K562 (cell line): ENCODE measurements at regions not wholly inside any gene's neighbourhood (a gene's known extent, or its start where the extent isn't known, plus 50 kb on each side); places are given as distances from the start of the nearest gene placed in this dataset.

Experiments
- CTCF ChIP-seq, 3 experiments: IDR thresholded peaks in 2 of 3; conservative IDR thresholded peaks in 1 of 3; 2 replicates each; pipeline ENCODE4 v1.5.1; 2011 to 2012; ENCODE audit warnings: low read length in 3 of 3, mild to moderate bottlenecking in 3 of 3, control low read depth in 2 of 3, improper control_type of control experiment in 1 of 3, inconsistent platforms in 1 of 3, low read depth in 1 of 3, mixed read lengths in 1 of 3, moderate library complexity in 1 of 3; ENCODE audit not compliant: insufficient read depth in 2 of 3
- ELF4 ChIP-seq: fragments of 450-650 bp; formaldehyde crosslinking; IDR thresholded peaks from 2 replicates; pipeline ENCODE4 v1.4.0; 2022; ENCODE audit warnings: missing genetic modification characterization
- HCFC1 ChIP-seq: IDR thresholded peaks from 2 replicates; pipeline ENCODE4 v1.6.1; 2012; ENCODE audit warnings: low read depth, low read length, improper control_type of control experiment
- KAT2B ChIP-seq: IDR thresholded peaks from one replicate; pipeline ENCODE4 v1.6.1; 2012; ENCODE audit warnings: low read depth, mild to moderate bottlenecking, control low read depth, inconsistent platforms, low read length, moderate library complexity
- MCM5 ChIP-seq: fragments of 450-650 bp; IDR thresholded peaks from 2 replicates; pipeline ENCODE4 v1.6.1; 2016; ENCODE audit warnings: low read depth
- MTA1 ChIP-seq: fragments of 450-650 bp; IDR thresholded peaks from 2 replicates; pipeline ENCODE4 v1.6.1; 2017; ENCODE audit warnings: borderline replicate concordance
- SNIP1 ChIP-seq: fragments of 450-650 bp; IDR thresholded peaks from 2 replicates; pipeline ENCODE4 v1.7.1; 2017; ENCODE audit warnings: low read depth, mild to moderate bottlenecking
- ZFP1 ChIP-seq: fragments of 450-650 bp; formaldehyde crosslinking; IDR thresholded peaks from 2 replicates; pipeline ENCODE4 v1.4.0; 2020; ENCODE audit warnings: mild to moderate bottlenecking, mixed read lengths
- ZKSCAN8 ChIP-seq: fragments of 200-800 bp; sonication (Bioruptor generic); IDR thresholded peaks from 2 replicates; pipeline ENCODE4 v1.6.1; 2016; ENCODE audit warnings: missing genetic modification characterization, missing compliant biosample characterization

- TF ChIP-seq MCM5 (no peak), CTCF (IDR thresholded peaks at IDR 0.05 in 2 of 3, conservative IDR thresholded peaks at IDR 0.05 in 1 of 3; ENCODE audit: insufficient read depth in 2 of 3, low read depth in 1 of 3, low read length in 3 of 3) (no peak), SNIP1 (no peak), ZKSCAN8 (CRISPR knock-in tag) (no peak), HCFC1 (no peak), ELF4 (CRISPR knock-in tag) (no peak), KAT2B (no peak), MTA1 (no peak), ZFP1 (CRISPR knock-in tag) (no peak)
Observed at GRCh38 chr16:64541621-64542020, 580.2 kb downstream of the CDH11 start.
